ENCODE measurements at regions not wholly inside any gene's neighbourhood (a gene's known extent, or its start where the extent isn't known, plus 50 kb on each side); places are given as distances from the start of the nearest gene placed in this dataset.
"Not testable (repeated sequence)": the region's sequence is repeated elsewhere in the genome, so short reads cannot be mapped to it uniquely, and the experiment has no call there.

DNA sequence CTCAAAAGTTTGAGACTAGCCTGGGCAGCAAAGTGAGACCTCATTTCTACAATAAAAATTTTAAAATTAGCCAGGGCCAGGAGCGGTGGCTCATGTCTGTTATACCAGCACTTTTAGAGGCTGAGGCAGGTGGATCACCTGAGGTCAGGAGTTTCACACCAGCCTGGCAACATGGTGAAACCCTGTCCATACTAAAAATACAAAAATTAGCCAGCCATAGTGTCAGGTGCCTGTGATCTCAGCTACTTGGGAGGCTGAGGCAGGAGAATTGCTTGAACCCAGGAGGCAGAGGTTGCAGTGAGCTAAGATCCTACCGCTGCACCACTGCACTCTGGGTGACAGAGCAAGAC, 85.1 kb upstream of the MAP4 start:
- DNase-seq (ENCODE audit: low spot score), result not testable (repeated sequence)

DNA sequence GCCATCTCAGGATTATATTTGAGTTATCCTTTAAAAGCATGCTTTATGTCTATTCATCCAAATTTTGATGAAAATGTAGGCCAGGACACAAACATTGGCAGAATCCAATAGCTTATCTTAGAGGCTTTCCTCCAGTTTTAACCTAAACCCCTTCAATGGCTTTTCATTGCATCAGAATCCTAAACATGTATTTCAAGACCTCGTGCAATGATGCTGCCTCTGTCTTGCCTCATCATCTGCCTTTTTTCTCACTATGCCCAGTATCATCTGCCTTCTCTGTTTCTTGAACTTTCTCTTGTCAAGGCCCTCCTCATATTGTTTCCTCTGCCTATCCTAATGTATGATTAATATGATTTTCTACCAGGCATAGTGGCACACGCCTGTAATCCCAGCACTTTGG, 76.1 kb upstream of the MAP4 start:
- TF ChIP-seq, protein P1, sequence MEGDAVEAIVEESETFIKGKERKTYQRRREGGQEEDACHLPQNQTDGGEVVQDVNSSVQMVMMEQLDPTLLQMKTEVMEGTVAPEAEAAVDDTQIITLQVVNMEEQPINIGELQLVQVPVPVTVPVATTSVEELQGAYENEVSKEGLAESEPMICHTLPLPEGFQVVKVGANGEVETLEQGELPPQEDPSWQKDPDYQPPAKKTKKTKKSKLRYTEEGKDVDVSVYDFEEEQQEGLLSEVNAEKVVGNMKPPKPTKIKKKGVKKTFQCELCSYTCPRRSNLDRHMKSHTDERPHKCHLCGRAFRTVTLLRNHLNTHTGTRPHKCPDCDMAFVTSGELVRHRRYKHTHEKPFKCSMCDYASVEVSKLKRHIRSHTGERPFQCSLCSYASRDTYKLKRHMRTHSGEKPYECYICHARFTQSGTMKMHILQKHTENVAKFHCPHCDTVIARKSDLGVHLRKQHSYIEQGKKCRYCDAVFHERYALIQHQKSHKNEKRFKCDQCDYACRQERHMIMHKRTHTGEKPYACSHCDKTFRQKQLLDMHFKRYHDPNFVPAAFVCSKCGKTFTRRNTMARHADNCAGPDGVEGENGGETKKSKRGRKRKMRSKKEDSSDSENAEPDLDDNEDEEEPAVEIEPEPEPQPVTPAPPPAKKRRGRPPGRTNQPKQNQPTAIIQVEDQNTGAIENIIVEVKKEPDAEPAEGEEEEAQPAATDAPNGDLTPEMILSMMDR (IDR thresholded peaks at IDR 0.05; ENCODE audit: extremely low read depth, missing control alignments), result no peak
- DNase-seq (ENCODE audit: low spot score), result no peak

GRCh38 chr3:48090166-48090939, 74.1 kb upstream of the MAP4 start:
- TF ChIP-seq, protein P1 (IDR thresholded peaks at IDR 0.05; ENCODE audit: extremely low read depth, missing control alignments), result no peak
- DNase-seq (ENCODE audit: low spot score), result no peak

DNA sequence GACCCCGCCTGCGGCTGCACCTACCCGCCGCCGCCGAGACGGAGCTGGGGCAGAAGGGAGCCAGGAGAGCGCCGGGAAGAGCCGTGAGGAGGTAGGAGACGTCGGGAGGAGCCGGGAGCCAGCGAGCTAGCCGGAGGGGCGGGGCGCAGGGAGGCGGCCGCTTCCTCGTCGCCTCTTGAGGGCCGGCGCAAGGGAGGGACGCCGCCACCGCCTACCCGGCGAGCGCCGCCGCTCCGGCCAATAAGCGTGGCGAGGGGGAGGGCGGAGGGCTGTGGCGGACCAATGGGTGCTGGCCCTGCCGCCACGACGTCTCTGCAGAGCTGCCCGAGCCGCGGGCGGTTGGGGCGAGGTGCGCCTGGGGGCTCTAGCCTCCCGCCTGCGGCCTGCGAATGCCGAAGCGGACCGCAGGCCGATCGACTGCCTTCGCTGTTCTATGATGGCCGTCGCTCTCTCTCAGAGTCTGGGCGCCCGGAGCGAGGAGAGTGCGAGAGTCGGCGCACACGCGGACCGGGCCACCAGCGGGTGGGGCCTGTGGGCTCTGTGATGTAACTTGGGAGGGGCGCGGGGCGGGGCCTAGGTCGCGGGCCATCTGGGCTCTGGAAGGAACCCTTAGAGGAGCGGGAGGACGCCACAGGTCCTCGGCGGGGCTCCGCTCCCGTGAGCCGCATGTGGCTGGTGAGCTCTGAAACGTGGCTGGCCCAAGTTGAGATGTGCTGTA, 72.7 kb upstream of the MAP4 start:
- peak; percentile 97 for DNase-seq (ENCODE audit: low spot score)
- TF ChIP-seq, protein P1 (IDR thresholded peaks at IDR 0.05; ENCODE audit: extremely low read depth, missing control alignments), result no peak

DNA sequence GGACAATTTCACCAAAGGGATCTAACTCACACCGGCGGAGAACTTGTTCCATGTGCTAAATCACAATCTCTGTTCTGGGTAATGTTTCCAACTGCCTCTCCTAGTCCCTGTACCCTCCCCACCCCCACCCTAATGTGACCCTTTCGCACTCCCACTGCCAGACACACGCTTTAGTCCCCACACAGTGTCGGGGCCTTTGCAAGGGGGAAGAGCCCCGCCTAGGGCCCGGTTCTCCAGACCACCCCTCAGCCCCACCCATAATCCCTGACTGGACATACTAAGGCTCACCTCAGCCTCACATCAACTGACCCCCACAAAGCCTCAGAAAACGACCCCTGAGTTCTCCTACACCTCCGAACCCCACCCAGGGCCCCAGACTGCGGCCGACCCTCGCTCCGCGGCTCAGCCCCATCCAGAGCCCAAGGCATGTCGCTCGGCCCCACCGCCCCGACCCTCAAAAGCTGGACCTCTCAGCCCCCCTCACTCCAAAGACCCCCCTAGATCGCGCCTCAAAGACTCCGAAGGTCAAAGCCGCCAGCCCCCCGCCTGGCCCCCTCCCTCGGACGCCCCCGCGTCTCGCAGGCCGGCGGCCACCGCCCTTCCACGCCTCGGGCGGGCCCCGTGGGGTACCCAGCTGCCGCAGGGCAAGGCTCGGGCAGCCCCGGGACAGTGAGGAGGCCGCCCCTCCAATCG, 72.0 kb upstream of the MAP4 start:
- peak; percentile 38 for DNase-seq (ENCODE audit: low spot score)
- TF ChIP-seq, protein P1 (IDR thresholded peaks at IDR 0.05; ENCODE audit: extremely low read depth, missing control alignments), result no peak

- TF ChIP-seq, protein P1 (IDR thresholded peaks at IDR 0.05; ENCODE audit: extremely low read depth, missing control alignments), result no peak
Observed at GRCh38 chr3:48086705-48087104, 70.5 kb upstream of the MAP4 start.

GRCh38 chr3:48084929-48085328, 68.7 kb upstream of the MAP4 start:
- TF ChIP-seq, protein P1 (IDR thresholded peaks at IDR 0.05; ENCODE audit: extremely low read depth, missing control alignments), result no peak

More at GRCh38 chr3:48086705-48087104, 70.5 kb upstream of the MAP4 start:
- no peak for DNase-seq (ENCODE audit: low spot score)

More at GRCh38 chr3:48084929-48085328, 68.7 kb upstream of the MAP4 start:
- DNase-seq (ENCODE audit: low spot score), result peak; percentile 58

All from GM20000 (cell line).